K562 (cell line): ENCODE measurements at regions not wholly inside any gene's neighbourhood (a gene's known extent, or its start where the extent isn't known, plus 50 kb on each side); places are given as distances from the start of the nearest gene placed in this dataset.
A peak's percentile ranks its signal among the peaks of the same experiment; 100 is the strongest.

Experiments
- ARNT ChIP-seq, 2 experiments: fragments of 450-650 bp; IDR thresholded peaks; 2 replicates each; pipeline ENCODE4 v1.6.1; 2016; ENCODE audit warnings: mild to moderate bottlenecking in 1 of 2
- NFATC3 ChIP-seq: fragments of 450-650 bp; IDR thresholded peaks from 2 replicates; pipeline ENCODE4 v1.6.1; 2017; ENCODE audit warnings: mild to moderate bottlenecking
- PHF20 ChIP-seq: fragments of 450-650 bp; IDR thresholded peaks from 2 replicates; pipeline ENCODE4 v1.6.1; 2018; ENCODE audit not compliant: partially characterized antibody
- ZNF140 ChIP-seq: fragments of 250-450 bp; sonication (Bioruptor Pico); IDR thresholded peaks from 2 replicates; pipeline ENCODE4 v1.8.0; 2021; ENCODE audit warnings: moderate library complexity, mild to moderate bottlenecking, inconsistent platforms
- ZNF316 ChIP-seq: fragments of 450-650 bp; IDR thresholded peaks from 2 replicates; pipeline ENCODE4 v1.6.1; 2016
- ZNF407 ChIP-seq: fragments of 450-650 bp; IDR thresholded peaks from 2 replicates; pipeline ENCODE4 v1.6.1; 2016; ENCODE audit warnings: low read depth
- ZNF583 ChIP-seq: fragments of 250-450 bp; sonication (Bioruptor Pico); IDR thresholded peaks from 2 replicates; pipeline ENCODE4 v1.4.0; 2020
- ZNF77 ChIP-seq: fragments of 250-450 bp; sonication (Bioruptor Pico); IDR thresholded peaks from 2 replicates; pipeline ENCODE4 v1.5.0; 2020
- ZNF780A ChIP-seq: fragments of 250-450 bp; sonication (Bioruptor Pico); IDR thresholded peaks from 2 replicates; pipeline ENCODE4 v1.5.0; 2021; ENCODE audit warnings: mild to moderate bottlenecking

- no peak for TF ChIP-seq ZNF780A
- peak; percentile 57 for TF ChIP-seq ZNF316
- TF ChIP-seq NFATC3: no peak
- TF ChIP-seq ZNF140 (CRISPR knock-in tag): no peak
- TF ChIP-seq ZNF77 (CRISPR knock-in tag): no peak
- TF ChIP-seq ARNT (IDR thresholded peaks at IDR 0.05): no peak
- TF ChIP-seq ZNF407: no peak
- no peak for TF ChIP-seq PHF20
- no peak for TF ChIP-seq ZNF583 (CRISPR knock-in tag)
These were observed 424.9 kb upstream of the MGAT4C start (continued) for GRCh38 chr12:86681060-86681459.
